GM12878 (cell line): ENCODE measurements at regions not wholly inside any gene's neighbourhood (a gene's known extent, or its start where the extent isn't known, plus 50 kb on each side); places are given as distances from the start of the nearest gene placed in this dataset.

ENCODE experiments used
- EP300 ChIP-seq, 2 experiments: fragments of 150-350 bp in 1 of 2; IDR thresholded peaks; 2 replicates each; pipeline ENCODE4 v1.6.1; 2011 to 2012; ENCODE audit warnings: low read depth in 2 of 2, low read length in 2 of 2, borderline replicate concordance in 1 of 2, improper control_type of control experiment in 1 of 2, inconsistent platforms in 1 of 2; ENCODE audit not compliant: control insufficient read depth in 1 of 2
- EZH2 ChIP-seq: IDR thresholded peaks from 2 replicates; pipeline ENCODE4 v1.6.1; 2012; ENCODE audit warnings: low read depth, mild to moderate bottlenecking, control low read depth, inconsistent platforms, low read length, borderline replicate concordance; ENCODE audit not compliant: control insufficient read depth
- NFYA ChIP-seq: IDR thresholded peaks from 2 replicates; pipeline ENCODE4 v1.6.1; 2011; ENCODE audit warnings: low read depth, mild to moderate bottlenecking, low read length, improper control_type of control experiment, borderline replicate concordance
- RFX5 ChIP-seq: IDR thresholded peaks from 2 replicates; pipeline ENCODE4 v1.6.1; 2011; ENCODE audit warnings: low read depth, low read length, improper control_type of control experiment
- SUZ12 ChIP-seq: fragments of 200-600 bp; sonication (generic); IDR thresholded peaks from one replicate; pipeline ENCODE4 v1.6.1; 2018; ENCODE audit warnings: antibody characterized with exemption, mild to moderate bottlenecking; ENCODE audit not compliant: unreplicated experiment
- ZBED1 ChIP-seq: IDR thresholded peaks from 2 replicates; pipeline ENCODE4 v1.6.1; 2016; ENCODE audit warnings: borderline replicate concordance
- ZNF217 ChIP-seq: fragments of 450-650 bp; IDR thresholded peaks from 2 replicates; pipeline ENCODE4 v1.6.1; 2017; ENCODE audit warnings: antibody characterized with exemption, mild to moderate bottlenecking
- TF ChIP-seq, protein P1 (sequence below), 3 experiments: IDR thresholded peaks in 2 of 3; conservative IDR thresholded peaks in 1 of 3; 2 replicates each; pipeline ENCODE4 v1.5.1; 2011; ENCODE audit warnings: low read depth in 3 of 3, low read length in 3 of 3, mild to moderate bottlenecking in 3 of 3, control low read depth in 2 of 3, moderate library complexity in 2 of 3, inconsistent platforms in 1 of 3, mixed read lengths in 1 of 3; ENCODE audit not compliant: control insufficient read depth in 2 of 3, insufficient read depth in 1 of 3; ENCODE audit errors: extremely low read depth in 1 of 3

DNA sequence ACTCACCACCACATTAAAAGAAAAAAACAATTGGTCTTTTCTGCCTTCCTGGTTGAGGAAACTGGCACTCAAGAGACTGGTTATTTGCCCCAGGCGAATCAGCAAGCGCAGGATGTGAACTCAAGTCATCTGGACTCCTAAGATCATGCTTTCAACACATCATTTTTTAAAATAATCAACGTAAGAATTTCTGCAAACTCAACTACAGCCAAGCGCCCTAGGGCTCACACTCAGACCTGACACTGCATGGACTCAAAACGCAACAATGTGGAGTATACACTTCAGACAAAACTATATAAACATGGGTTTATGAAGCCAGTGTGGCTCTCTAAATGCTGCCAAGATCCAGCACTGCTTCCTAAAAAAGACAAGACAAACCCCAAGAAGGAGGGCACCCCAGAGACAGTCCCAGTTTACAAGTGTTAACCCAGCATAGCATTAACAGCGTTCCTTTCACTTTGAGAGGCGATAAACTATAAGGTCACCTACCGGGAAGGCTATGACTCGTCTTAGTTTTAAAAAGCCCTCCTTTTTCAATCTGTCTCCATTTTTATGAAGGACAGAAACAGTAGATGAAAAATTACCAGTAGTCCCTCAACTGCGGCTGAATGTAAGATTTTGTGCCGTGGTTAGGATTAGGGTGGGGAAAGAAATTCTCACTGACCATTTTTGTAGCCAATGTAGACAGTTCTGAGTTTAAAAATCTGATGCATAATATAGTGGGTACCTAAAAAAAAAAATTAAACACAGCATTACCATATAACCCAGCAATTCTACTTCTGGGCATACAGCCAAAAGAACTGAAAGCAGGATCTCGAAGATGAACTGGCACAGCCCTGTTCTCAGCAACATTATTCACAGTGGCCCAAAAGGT lies 54.8 kb downstream of the SIPA1L2 start:
- TF ChIP-seq, protein P1, sequence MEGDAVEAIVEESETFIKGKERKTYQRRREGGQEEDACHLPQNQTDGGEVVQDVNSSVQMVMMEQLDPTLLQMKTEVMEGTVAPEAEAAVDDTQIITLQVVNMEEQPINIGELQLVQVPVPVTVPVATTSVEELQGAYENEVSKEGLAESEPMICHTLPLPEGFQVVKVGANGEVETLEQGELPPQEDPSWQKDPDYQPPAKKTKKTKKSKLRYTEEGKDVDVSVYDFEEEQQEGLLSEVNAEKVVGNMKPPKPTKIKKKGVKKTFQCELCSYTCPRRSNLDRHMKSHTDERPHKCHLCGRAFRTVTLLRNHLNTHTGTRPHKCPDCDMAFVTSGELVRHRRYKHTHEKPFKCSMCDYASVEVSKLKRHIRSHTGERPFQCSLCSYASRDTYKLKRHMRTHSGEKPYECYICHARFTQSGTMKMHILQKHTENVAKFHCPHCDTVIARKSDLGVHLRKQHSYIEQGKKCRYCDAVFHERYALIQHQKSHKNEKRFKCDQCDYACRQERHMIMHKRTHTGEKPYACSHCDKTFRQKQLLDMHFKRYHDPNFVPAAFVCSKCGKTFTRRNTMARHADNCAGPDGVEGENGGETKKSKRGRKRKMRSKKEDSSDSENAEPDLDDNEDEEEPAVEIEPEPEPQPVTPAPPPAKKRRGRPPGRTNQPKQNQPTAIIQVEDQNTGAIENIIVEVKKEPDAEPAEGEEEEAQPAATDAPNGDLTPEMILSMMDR (IDR thresholded peaks at IDR 0.05 in 2 of 3, conservative IDR thresholded peaks at IDR 0.05 in 1 of 3; ENCODE audit: control insufficient read depth in 2 of 3, extremely low read depth in 1 of 3, insufficient read depth in 1 of 3, low read depth in 3 of 3, low read length in 3 of 3) = no peak
- TF ChIP-seq NFYA (no peak), ZBED1 (no peak), ZNF217 (no peak), EZH2 (no peak), RFX5 (no peak), EP300 (IDR thresholded peaks at IDR 0.05; ENCODE audit: borderline replicate concordance in 1 of 2, control insufficient read depth in 1 of 2, low read depth in 2 of 2, low read length in 2 of 2) (no peak), SUZ12 (no peak)
